IMR-90 (cell line): ENCODE measurements at regions not wholly inside any gene's neighbourhood (a gene's known extent, or its start where the extent isn't known, plus 50 kb on each side); places are given as distances from the start of the nearest gene placed in this dataset.

Experiments
- ATAC-seq: fragments of 200-7000 bp; cut with Tn5 transposase; 2 replicates; pipeline ENCODE4 v1.9.1; 2020; ENCODE audit warnings: low read depth, mild to moderate bottlenecking, moderate library complexity
- BruUV-seq: library from RNA; stranded (reverse); fragments of 400-500 nt; replicated peaks from 2 replicates; lab custom pipeline; 2021; lab: Mats Ljungman, UMichigan
- CTCF ChIA-PET: fragments of 300-600 bp; formaldehyde crosslinking; extraction: SDS; loops from one replicate; lab custom pipeline; 2021; ENCODE audit warnings: antibody characterized with exemption; lab: Yijun Ruan, JAX
- POLR2A ChIA-PET: fragments of 300-600 bp; sonication (Branson Sonifier 250); formaldehyde crosslinking; loops from one replicate; lab custom pipeline; 2022; ENCODE audit warnings: antibody characterized with exemption; ENCODE audit not compliant: unreplicated experiment; lab: Charles Lee
- DNase-seq: peaks from one replicate; pipeline ENCODE4 v3.0.0; 2013
- H2AFZ ChIP-seq: replicated peaks from 2 replicates; pipeline ENCODE3; 2013; ENCODE audit warnings: low read length, mild to moderate bottlenecking; ENCODE audit not compliant: poor library complexity
- H2AK5ac ChIP-seq: 2 replicates; pipeline ENCODE4 v1.6.1; 2013; ENCODE audit warnings: low read depth, low read length, inconsistent platforms
- H2AK9ac ChIP-seq: replicated peaks from 2 replicates; pipeline ENCODE3; 2013; ENCODE audit warnings: mild to moderate bottlenecking, low read depth, low read length, moderate library complexity; ENCODE audit not compliant: poor library complexity
- H2BK120ac ChIP-seq: 2 replicates; pipeline ENCODE4 v1.6.1; 2013; ENCODE audit warnings: low read depth, low read length, inconsistent platforms
- H2BK15ac ChIP-seq: 3 replicates; pipeline ENCODE4 v1.6.1; 2013; ENCODE audit warnings: low read depth, low read length, inconsistent platforms
- H2BK20ac ChIP-seq: 2 replicates; pipeline ENCODE4 v1.6.1; 2013; ENCODE audit warnings: low read depth, mild to moderate bottlenecking, inconsistent platforms, low read length, moderate library complexity
- H2BK5ac ChIP-seq: 2 replicates; pipeline ENCODE4 v1.6.1; 2013; ENCODE audit warnings: mild to moderate bottlenecking, low read depth, low read length, inconsistent platforms; ENCODE audit not compliant: poor library complexity, severe bottlenecking
- H3K14ac ChIP-seq: replicated peaks from 2 replicates; pipeline ENCODE4 v1.6.1; 2013; ENCODE audit warnings: low read depth, low read length, inconsistent platforms
- H3K18ac ChIP-seq: 2 replicates; pipeline ENCODE4 v1.6.1; 2013; ENCODE audit warnings: low read depth, low read length, control low read depth
- H3K23ac ChIP-seq: 2 replicates; pipeline ENCODE4 v1.6.1; 2013; ENCODE audit warnings: low read depth, low read length, inconsistent platforms
- H3K27ac ChIP-seq: 2 replicates; pipeline ENCODE4 v1.5.1; 2013; ENCODE audit warnings: mild to moderate bottlenecking, control low read depth, low read length; ENCODE audit not compliant: insufficient read depth
- H3K27me3 ChIP-seq: 2 replicates; pipeline ENCODE4 v1.6.1; 2013; ENCODE audit warnings: low read length; ENCODE audit not compliant: control insufficient read depth, insufficient read depth
- H3K36me3 ChIP-seq: 2 replicates; pipeline ENCODE4 v1.6.1; 2013; ENCODE audit warnings: low read length, mixed read lengths; ENCODE audit not compliant: control insufficient read depth, insufficient read depth
- H3K4ac ChIP-seq: 2 replicates; pipeline ENCODE4 v1.6.1; 2013; ENCODE audit warnings: low read depth, low read length, inconsistent platforms
- H3K4me1 ChIP-seq: 2 replicates; pipeline ENCODE4 v1.6.1; 2013; ENCODE audit warnings: low read length, mixed read lengths; ENCODE audit not compliant: control insufficient read depth, insufficient read depth
- H3K4me2 ChIP-seq: 2 replicates; pipeline ENCODE4 v1.6.1; 2013; ENCODE audit warnings: low read depth, mild to moderate bottlenecking, control low read depth, low read length, moderate library complexity
- H3K4me3 ChIP-seq: 2 replicates; pipeline ENCODE4 v1.5.1; 2013; ENCODE audit warnings: low read depth, mild to moderate bottlenecking, control low read depth, low read length, moderate library complexity; ENCODE audit not compliant: insufficient read depth
- H3K56ac ChIP-seq: 2 replicates; pipeline ENCODE4 v1.6.1; 2013; ENCODE audit warnings: low read length, inconsistent platforms; ENCODE audit not compliant: insufficient read depth; ENCODE audit errors: extremely low read depth
- H3K79me1 ChIP-seq, 2 experiments: 2 replicates each; pipeline ENCODE4 v1.6.1; 2013; ENCODE audit warnings: low read length in 2 of 2, inconsistent platforms in 1 of 2, low read depth in 1 of 2
- H3K9ac ChIP-seq: 2 replicates; pipeline ENCODE4 v1.6.1; 2013; ENCODE audit warnings: low read depth, low read length, control low read depth
- H3K9me1 ChIP-seq: 2 replicates; pipeline ENCODE4 v1.6.1; 2013; ENCODE audit warnings: low read length, inconsistent platforms; ENCODE audit not compliant: insufficient read depth
- H3K9me3 ChIP-seq: 2 replicates; pipeline ENCODE4 v1.6.1; 2013; ENCODE audit warnings: low read length; ENCODE audit not compliant: control insufficient read depth, insufficient read depth
- H4K20me1 ChIP-seq: 2 replicates; pipeline ENCODE4 v1.6.1; 2013; ENCODE audit warnings: low read length, inconsistent platforms; ENCODE audit not compliant: insufficient read depth
- H4K5ac ChIP-seq: 2 replicates; pipeline ENCODE4 v1.6.1; 2013; ENCODE audit warnings: mild to moderate bottlenecking, low read depth, low read length, control low read depth
- H4K8ac ChIP-seq, 2 experiments: 2 replicates each; pipeline ENCODE4 v1.6.1; 2013; ENCODE audit warnings: low read depth in 2 of 2, low read length in 2 of 2, control low read depth in 1 of 2, inconsistent platforms in 1 of 2
- H4K91ac ChIP-seq: 2 replicates; pipeline ENCODE4 v1.6.1; 2013; ENCODE audit warnings: low read depth, low read length, inconsistent platforms; ENCODE audit not compliant: insufficient read depth
- BHLHE40 ChIP-seq: fragments of 150-350 bp; IDR thresholded peaks from 2 replicates; pipeline ENCODE4 v1.6.1; 2016; ENCODE audit warnings: mild to moderate bottlenecking, low read depth, low read length
- CHD1 ChIP-seq: IDR thresholded peaks from 2 replicates; pipeline ENCODE4 v1.6.1; 2012; ENCODE audit warnings: low read depth, low read length, improper control_type of control experiment
- MAFK ChIP-seq: IDR thresholded peaks from 2 replicates; pipeline ENCODE4 v1.6.1; 2012; ENCODE audit warnings: low read depth, low read length, improper control_type of control experiment
- MAZ ChIP-seq: IDR thresholded peaks from 2 replicates; pipeline ENCODE4 v1.6.1; 2012; ENCODE audit warnings: low read depth, mild to moderate bottlenecking, low read length, improper control_type of control experiment, moderate library complexity, borderline replicate concordance
- POLR2A ChIP-seq: IDR thresholded peaks from 2 replicates; pipeline ENCODE4 v1.6.1; 2012; ENCODE audit warnings: mild to moderate bottlenecking, low read depth, low read length
- RAD21 ChIP-seq: IDR thresholded peaks from 2 replicates; pipeline ENCODE4 v1.6.1; 2012; ENCODE audit warnings: low read length, improper control_type of control experiment
- RCOR1 ChIP-seq: IDR thresholded peaks from 2 replicates; pipeline ENCODE4 v1.6.1; 2012; ENCODE audit warnings: mild to moderate bottlenecking, low read length, improper control_type of control experiment; ENCODE audit not compliant: insufficient replicate concordance
- RFX5 ChIP-seq: IDR thresholded peaks from 2 replicates; pipeline ENCODE4 v1.8.0; 2012; ENCODE audit warnings: low read depth, mild to moderate bottlenecking, low read length, moderate library complexity
- SMC3 ChIP-seq: fragments of 150-350 bp; IDR thresholded peaks from 2 replicates; pipeline ENCODE4 v1.6.1; 2016; ENCODE audit warnings: low read depth, mild to moderate bottlenecking, antibody characterized with exemption, low read length, moderate library complexity
- WGBS, 2 experiments: methylation state at CpG; one replicate each; pipeline versions ENCODE4 v1.1.5 to v1.1.7; 2013; ENCODE audit warnings: missing lambda C conversion rate in 2 of 2; ENCODE audit not compliant: insufficient read length in 1 of 2; ENCODE audit errors: extremely low coverage in 2 of 2; 5-methylcytosine and 5-hydroxymethylcytosine counted together
- dilution Hi-C: fragments of 300-500 bp; cut with HindIII; formaldehyde crosslinking; loops from one replicate; pipeline ENCODE4 v1.14.3; 2018; ENCODE audit warnings: low sequenced_read_pairs; ENCODE audit not compliant: unreplicated experiment
- in situ Hi-C: fragments of 300-500 bp; cut with MboI; formaldehyde crosslinking; loops from 3 replicates; pipeline ENCODE4 v1.14.3; 2019; ENCODE audit warnings: low sequenced_read_pairs, inconsistent platforms, mixed read lengths
- intact Hi-C: fragments of 100-400 bp; cut with micrococcal nuclease; formaldehyde crosslinking; loops from 2 replicates; pipeline ENCODE4 v1.10.0; 2022

DNA sequence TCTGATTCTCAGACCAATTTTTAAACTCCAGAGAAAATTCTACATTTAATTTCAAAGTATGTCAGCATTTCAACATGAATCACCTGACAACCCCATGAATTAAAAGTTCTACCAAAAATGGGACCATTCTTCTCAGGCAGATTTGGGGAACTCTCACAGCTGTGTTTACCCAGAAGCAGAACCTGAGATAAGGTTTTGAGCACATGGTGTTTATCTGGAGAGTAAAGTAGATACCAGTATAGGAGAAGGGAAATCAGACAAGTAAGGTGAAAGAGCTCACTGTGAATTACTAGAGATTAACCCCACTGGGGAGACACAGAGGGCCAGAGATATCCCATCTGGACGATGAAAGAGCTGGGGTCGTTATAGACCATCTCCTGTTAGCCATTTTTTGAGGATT, 729.1 kb downstream of the DNAH5 start:
- Histone ChIP-seq H2AK9ac (no peak overlapping the region), H2AK5ac (no peak overlapping the region), H4K91ac (no peak overlapping the region), H4K8ac (no peak overlapping the region), H3K4me1 (no peaks in the 10 kb centered on the region), H3K27ac (no peak overlapping the region), H3K9me3 (no peaks in the 10 kb centered on the region), H3K9ac (no peak overlapping the region), H3K18ac (no peak overlapping the region), H3K4me3 (no peak overlapping the region), H2BK5ac (no peak overlapping the region), H2BK120ac (no peak overlapping the region), H2BK15ac (no peak overlapping the region), H3K36me3 (no peaks in the 10 kb centered on the region), H4K5ac (no peak overlapping the region), H4K20me1 (no peaks in the 10 kb centered on the region), H3K9me1 (no peaks in the 10 kb centered on the region), H2BK20ac (no peak overlapping the region), H3K4ac (no peak overlapping the region), H3K56ac (no peak overlapping the region), H3K14ac (no peak overlapping the region), H3K79me1 (no peaks in the 10 kb centered on the region), H2AFZ (no peak overlapping the region), H3K4me2 (no peak overlapping the region), H3K23ac (no peak overlapping the region), H3K27me3 (no peaks in the 10 kb centered on the region)
- no peak for DNase-seq
- ATAC-seq: no peak
- WGBS, 2 experiments: no CpG with 5 or more reads among the region's 2 CpGs
- ChIA-PET POLR2A (no interaction called here), CTCF (no interaction called here)
- dilution Hi-C loops: no loop called here
- BruUV-seq: no TSS peak
- intact Hi-C loops: no loop called here
- in situ Hi-C loops: no loop called here
- TF ChIP-seq POLR2A (no peak), CHD1 (no peak), MAFK (no peak), RCOR1 (no peak), MAZ (no peak), RAD21 (no peak), SMC3 (no peak), BHLHE40 (no peak), RFX5 (no peak)
